GM10248 (cell line): ENCODE measurements at regions not wholly inside any gene's neighbourhood (a gene's known extent, or its start where the extent isn't known, plus 50 kb on each side); places are given as distances from the start of the nearest gene placed in this dataset.
"Not testable (repeated sequence)": the region's sequence is repeated elsewhere in the genome, so short reads cannot be mapped to it uniquely, and the experiment has no call there.

Source experiments
- CTCF ChIA-PET: fragments of 300-600 bp; sonication (Branson Sonifier 250); formaldehyde crosslinking; extraction: SDS; loops from one replicate; lab custom pipeline; 2021; ENCODE audit warnings: antibody characterized with exemption; lab: Yijun Ruan, JAX
- POLR2A ChIA-PET: fragments of 350-650 bp; sonication (Branson Sonifier 250); formaldehyde crosslinking; extraction: SDS; loops from one replicate; lab custom pipeline; 2020; ENCODE audit warnings: antibody characterized with exemption; lab: Yijun Ruan, JAX
- DNase-seq: peaks from one replicate; pipeline ENCODE4 v3.0.0; 2012; ENCODE audit errors: extremely low spot score
- TF ChIP-seq, protein P1 (sequence below): IDR thresholded peaks from 2 replicates; pipeline ENCODE4 v1.5.1; 2012; ENCODE audit warnings: mild to moderate bottlenecking, low read depth; ENCODE audit errors: extremely low read depth, missing control alignments, control extremely low read depth

DNA sequence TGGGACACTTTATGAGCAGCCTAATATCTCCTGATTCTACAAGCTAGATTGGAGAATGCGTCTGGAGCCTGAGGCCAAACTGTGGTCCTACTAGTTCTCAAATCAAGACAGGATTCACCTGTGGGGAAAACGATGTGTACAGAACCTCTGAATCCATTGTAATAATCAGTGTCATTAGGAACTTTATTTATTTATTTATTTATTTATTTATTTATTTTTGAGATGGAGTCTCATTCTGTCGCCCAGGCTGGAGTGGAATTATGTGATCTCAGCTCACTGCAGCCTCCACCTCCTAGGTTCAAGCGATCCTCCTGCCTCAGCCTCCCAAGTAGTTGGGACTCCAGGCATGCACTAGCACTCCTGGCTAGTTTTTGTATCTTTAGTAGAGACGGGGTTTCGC lies 52.6 kb upstream of the KIF26B start:
- CTCF ChIA-PET, DNase-seq, POLR2A ChIA-PET: not testable (repeated sequence)

DNA sequence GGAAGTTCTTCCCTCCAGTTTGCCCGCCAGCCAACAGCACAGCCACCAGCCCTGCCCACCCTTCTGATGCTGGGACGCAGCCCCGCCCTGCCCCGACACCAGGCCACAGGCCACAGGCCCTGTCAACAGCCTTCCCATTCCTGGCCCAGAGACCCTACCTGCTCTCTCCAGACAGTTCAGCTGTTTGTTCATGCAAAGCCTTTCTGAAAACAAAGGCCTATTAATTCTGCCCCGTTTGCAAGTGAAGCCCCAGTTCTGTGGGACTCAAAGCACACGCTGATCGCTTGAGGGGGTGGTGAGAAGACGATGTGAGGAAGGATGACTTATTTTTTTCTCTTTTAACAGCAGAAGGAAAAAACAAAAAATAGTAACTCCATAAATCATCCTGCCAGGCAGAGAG lies 55.4 kb upstream of the KIF26B start:
- DNase-seq = no peak
- TF ChIP-seq, protein P1, sequence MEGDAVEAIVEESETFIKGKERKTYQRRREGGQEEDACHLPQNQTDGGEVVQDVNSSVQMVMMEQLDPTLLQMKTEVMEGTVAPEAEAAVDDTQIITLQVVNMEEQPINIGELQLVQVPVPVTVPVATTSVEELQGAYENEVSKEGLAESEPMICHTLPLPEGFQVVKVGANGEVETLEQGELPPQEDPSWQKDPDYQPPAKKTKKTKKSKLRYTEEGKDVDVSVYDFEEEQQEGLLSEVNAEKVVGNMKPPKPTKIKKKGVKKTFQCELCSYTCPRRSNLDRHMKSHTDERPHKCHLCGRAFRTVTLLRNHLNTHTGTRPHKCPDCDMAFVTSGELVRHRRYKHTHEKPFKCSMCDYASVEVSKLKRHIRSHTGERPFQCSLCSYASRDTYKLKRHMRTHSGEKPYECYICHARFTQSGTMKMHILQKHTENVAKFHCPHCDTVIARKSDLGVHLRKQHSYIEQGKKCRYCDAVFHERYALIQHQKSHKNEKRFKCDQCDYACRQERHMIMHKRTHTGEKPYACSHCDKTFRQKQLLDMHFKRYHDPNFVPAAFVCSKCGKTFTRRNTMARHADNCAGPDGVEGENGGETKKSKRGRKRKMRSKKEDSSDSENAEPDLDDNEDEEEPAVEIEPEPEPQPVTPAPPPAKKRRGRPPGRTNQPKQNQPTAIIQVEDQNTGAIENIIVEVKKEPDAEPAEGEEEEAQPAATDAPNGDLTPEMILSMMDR = no peak
- POLR2A ChIA-PET = no interaction called here
- CTCF ChIA-PET = no interaction called here

- CTCF ChIA-PET = no interaction called here
- POLR2A ChIA-PET = no interaction called here
Measured at GRCh38 chr1:245098924-245099323, 55.9 kb upstream of the KIF26B start.

GRCh38 chr1:245096311-245097066 lies 58.3 kb upstream of the KIF26B start:
- TF ChIP-seq, protein P1 = no peak
- POLR2A ChIA-PET = no interaction called here
- DNase-seq = no peak
- CTCF ChIA-PET = interaction anchor here (1.0 kb wide), 1 partner anchor 14 kb away, joined by 3 read pairs; no protein-coding TSS in a partner anchor

More at GRCh38 chr1:245098924-245099323, 55.9 kb upstream of the KIF26B start:
- DNase-seq = no peak
- TF ChIP-seq, protein P1 = no peak

- no peak for DNase-seq
- TF ChIP-seq, protein P1 = no peak
- POLR2A ChIA-PET = no interaction called here
- CTCF ChIA-PET = interaction anchor here (1.0 kb wide), 1 partner anchor 14 kb away, joined by 3 read pairs; no protein-coding TSS in a partner anchor
Measured at GRCh38 chr1:245095903-245096302, 58.9 kb upstream of the KIF26B start.

- CTCF ChIA-PET = no interaction called here
- POLR2A ChIA-PET = no interaction called here
Measured at GRCh38 chr1:245094954-245095353, 59.8 kb upstream of the KIF26B start.

GRCh38 chr1:245094092-245094491 lies 60.7 kb upstream of the KIF26B start:
- DNase-seq = no peak
- TF ChIP-seq, protein P1 = no peak
- ChIA-PET CTCF (interaction anchor here (0.7 to 1.1 kb wide), 3 partner anchors 14 to 1349 kb away, joined by 3 read pairs; no protein-coding TSS in a partner anchor), POLR2A (interaction anchor here (0.7 kb wide), 1 partner anchor 1121 kb away, joined by 3 read pairs; no protein-coding TSS in a partner anchor)

More at GRCh38 chr1:245094954-245095353, 59.8 kb upstream of the KIF26B start:
- DNase-seq = no peak
- TF ChIP-seq, protein P1 = no peak
